Naive thymus-derived CD4-positive, alpha-beta T cell (primary cell): ENCODE measurements at regions not wholly inside any gene's neighbourhood (a gene's known extent, or its start where the extent isn't known, plus 50 kb on each side); places are given as distances from the start of the nearest gene placed in this dataset.

ENCODE experiments used
- ATAC-seq: fragments of 150-1000 bp; cut with Tn5 transposase; 2 replicates; pipeline ENCODE4 v1.10.0; 2021; ENCODE audit warnings: mild to moderate bottlenecking, moderate library complexity
- CTCF ChIA-PET: fragments of 350-600 bp; sonication (Branson Sonifier 250); formaldehyde crosslinking; loops from one replicate; lab custom pipeline; 2021; ENCODE audit warnings: antibody characterized with exemption; lab: Charles Lee
- POLR2A ChIA-PET: fragments of 350-600 bp; sonication (Branson Sonifier 250); formaldehyde crosslinking; loops from one replicate; lab custom pipeline; 2021; ENCODE audit warnings: antibody characterized with exemption, inconsistent platforms; lab: Charles Lee
- DNase-seq, 9 donors: peaks; one replicate each; pipeline versions ENCODE4 v3.0.0 to v3.0.0-alpha.2; 2020 to 2022; ENCODE audit warnings: mixed read lengths in 1 of 9
- H3K27ac ChIP-seq: one replicate; pipeline ENCODE4 v1.7.0; 2013; ENCODE audit warnings: mild to moderate bottlenecking, low read depth, low read length, moderate library complexity
- H3K27me3 ChIP-seq, 2 donors: one replicate each; pipeline ENCODE4 v1.7.0; 2013; ENCODE audit warnings: low read length in 2 of 2, mild to moderate bottlenecking in 2 of 2, moderate library complexity in 2 of 2; ENCODE audit not compliant: control insufficient read depth in 2 of 2, insufficient read depth in 2 of 2
- H3K36me3 ChIP-seq, 3 experiments: 1 replicate in 2 of 3; 2 replicates in 1 of 3; pipeline ENCODE4 v1.7.0; 2013; ENCODE audit warnings: low read length in 3 of 3, mild to moderate bottlenecking in 3 of 3, moderate library complexity in 1 of 3; ENCODE audit not compliant: insufficient read depth in 3 of 3, control insufficient read depth in 2 of 3
- H3K4me1 ChIP-seq, 2 donors: one replicate each; pipeline ENCODE4 v1.7.0; 2013; ENCODE audit warnings: low read length in 2 of 2, mild to moderate bottlenecking in 2 of 2, moderate library complexity in 1 of 2; ENCODE audit not compliant: control insufficient read depth in 2 of 2, insufficient read depth in 2 of 2
- H3K4me3 ChIP-seq: 2 replicates; pipeline ENCODE4 v1.7.0; 2013; ENCODE audit warnings: mild to moderate bottlenecking, low read length
- H3K9me3 ChIP-seq, 3 experiments: 1 replicate in 2 of 3; 2 replicates in 1 of 3; pipeline ENCODE4 v1.7.0; 2013; ENCODE audit warnings: low read length in 3 of 3; ENCODE audit not compliant: control insufficient read depth in 2 of 3
- H3K27ac Mint-ChIP-seq, 9 donors: one replicate each; pipeline ENCODE4 v1.8.0; 2020 to 2022; ENCODE audit warnings: mixed read lengths in 9 of 9, mild to moderate bottlenecking in 8 of 9, moderate library complexity in 5 of 9, inconsistent platforms in 2 of 9
- H3K27me3 Mint-ChIP-seq, 5 donors: one replicate each; pipeline ENCODE4 v1.8.0; 2021 to 2022; ENCODE audit warnings: mixed read lengths in 5 of 5, mild to moderate bottlenecking in 1 of 5
- H3K36me3 Mint-ChIP-seq, 5 donors: one replicate each; pipeline ENCODE4 v1.8.0; 2020 to 2022; ENCODE audit warnings: mixed read lengths in 5 of 5, mild to moderate bottlenecking in 3 of 5, inconsistent platforms in 1 of 5
- H3K4me1 Mint-ChIP-seq, 7 donors: one replicate each; pipeline ENCODE4 v1.8.0; 2020 to 2022; ENCODE audit warnings: mixed read lengths in 7 of 7, mild to moderate bottlenecking in 3 of 7, inconsistent platforms in 1 of 7
- H3K4me3 Mint-ChIP-seq, 10 donors: one replicate each; pipeline ENCODE4 v1.8.0; 2020 to 2022; ENCODE audit warnings: mild to moderate bottlenecking in 10 of 10, mixed read lengths in 10 of 10, moderate library complexity in 6 of 10, inconsistent platforms in 2 of 10
- H3K9me3 Mint-ChIP-seq, 11 donors: one replicate each; pipeline ENCODE4 v1.8.0; 2020 to 2022; ENCODE audit warnings: mixed read lengths in 11 of 11, mild to moderate bottlenecking in 4 of 11, inconsistent platforms in 1 of 11, moderate library complexity in 1 of 11
- intact Hi-C, 2 donors: fragments of 100-400 bp; cut with micrococcal nuclease; formaldehyde crosslinking; loops; one replicate each; pipeline ENCODE4 v1.15.1; 2023

DNA sequence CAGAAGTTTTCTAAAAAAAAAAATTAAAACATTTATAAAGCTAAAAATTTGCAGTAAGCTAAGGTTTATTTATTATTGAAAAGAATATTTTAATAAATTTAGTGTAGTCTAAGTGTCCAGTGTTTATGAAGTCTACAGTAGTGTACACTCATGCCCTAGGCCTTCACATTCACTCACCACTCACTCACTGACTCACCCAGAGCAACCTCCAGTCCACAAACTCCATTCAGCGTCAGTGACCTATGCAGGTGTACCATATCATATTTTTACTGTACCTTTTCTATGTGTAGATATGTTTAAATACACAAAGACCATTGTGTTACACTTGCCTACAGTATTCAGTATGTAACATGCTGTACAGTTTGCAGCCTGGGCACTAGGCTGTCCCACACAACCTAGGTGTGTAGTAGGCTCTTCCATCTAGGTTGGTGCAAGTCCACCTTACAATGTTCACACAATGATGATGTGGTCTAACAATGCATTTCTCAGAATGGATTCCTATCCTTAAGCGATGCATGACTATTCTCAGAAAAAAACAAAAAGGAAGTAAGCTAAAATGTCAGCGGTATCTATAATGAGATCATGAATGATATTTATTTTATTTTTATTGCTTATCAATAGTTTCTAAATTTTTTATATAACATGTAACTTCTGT lies 336.7 kb downstream of the AGTPBP1 start:
- Mint-ChIP-seq H3K27me3 (peaks cover 2 to 22% (median 12%) of the 10 kb centered on the region in 5 donors), H3K4me3 (no peak overlapping the region), H3K27ac (no peak overlapping the region), H3K4me1 (peaks cover 0 to 1% (median 0%) of the 10 kb centered on the region in 7 donors), H3K9me3 (peaks cover 0 to 3% (median 0%) of the 10 kb centered on the region in 11 donors), H3K36me3 (no peaks in the 10 kb centered on the region)
- Histone ChIP-seq H3K27ac (no peak overlapping the region), H3K4me3 (no peak overlapping the region), H3K27me3 (no peaks in the 10 kb centered on the region), H3K36me3 (no peaks in the 10 kb centered on the region), H3K4me1 (no peaks in the 10 kb centered on the region), H3K9me3 (no peaks in the 10 kb centered on the region)
- POLR2A ChIA-PET, result no interaction called here
- ATAC-seq (no peak), DNase-seq (no peak)
- CTCF ChIA-PET, result interaction anchor here (0.8 kb wide), 1 partner anchor 18 kb away, joined by 3 read pairs; no protein-coding TSS in a partner anchor
- intact Hi-C loops, result no loop called here

GRCh38 chr9:85402551-85402950 lies 339.2 kb downstream of the AGTPBP1 start:
- H3K4me1 ChIP-seq, result no peaks in the 10 kb centered on the region
- no peaks in the 10 kb centered on the region for H3K9me3 ChIP-seq
- H3K4me3 ChIP-seq, result no peak overlapping the region
- intact Hi-C loops, result no loop called here
- no peak for DNase-seq
- no peak for ATAC-seq
- ChIA-PET CTCF (no interaction called here), POLR2A (no interaction called here)
- Mint-ChIP-seq H3K9me3 (peaks cover 0 to 7% (median 0%) of the 10 kb centered on the region in 11 donors), H3K27ac (no peak overlapping the region), H3K27me3 (peaks cover 2 to 22% (median 8%) of the 10 kb centered on the region in 5 donors), H3K4me1 (peaks cover 0 to 1% (median 0%) of the 10 kb centered on the region in 7 donors), H3K36me3 (no peaks in the 10 kb centered on the region), H3K4me3 (no peak overlapping the region)
- no peaks in the 10 kb centered on the region for H3K27me3 ChIP-seq
- H3K36me3 ChIP-seq, result no peaks in the 10 kb centered on the region
- no peak overlapping the region for H3K27ac ChIP-seq

DNA sequence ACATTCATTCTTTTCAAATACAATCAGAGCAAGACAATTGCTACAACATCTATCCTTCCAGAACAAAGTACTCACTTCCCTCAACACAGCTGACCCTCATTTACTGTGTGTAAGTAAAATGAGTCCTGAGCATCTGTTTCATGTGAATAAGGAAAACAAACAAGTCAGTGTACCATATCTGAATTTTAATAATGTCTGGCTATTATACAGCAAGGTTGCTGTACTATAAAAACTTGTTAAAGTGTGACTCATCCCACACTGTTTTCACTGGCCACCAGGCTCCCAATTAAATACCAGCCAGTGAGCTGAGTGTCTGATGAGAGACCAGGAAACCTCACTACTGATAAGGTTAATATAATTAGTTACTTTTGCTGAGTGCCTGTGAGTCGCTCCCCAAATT lies 339.8 kb downstream of the AGTPBP1 start:
- H3K27ac ChIP-seq, result no peak overlapping the region
- peaks cover 2 to 22% (median 8%) of the 10 kb centered on the region in 5 donors for H3K27me3 Mint-ChIP-seq
- H3K4me1 ChIP-seq, result no peaks in the 10 kb centered on the region
- intact Hi-C loops, result no loop called here
- H3K4me3 ChIP-seq, result no peak overlapping the region
- ATAC-seq, result no peak
- H3K9me3 ChIP-seq, result no peaks in the 10 kb centered on the region
- ChIA-PET POLR2A (no interaction called here), CTCF (no interaction called here)
- peaks cover 0 to 1% (median 0%) of the 10 kb centered on the region in 7 donors for H3K4me1 Mint-ChIP-seq
- no peak overlapping the region for H3K27ac Mint-ChIP-seq
- H3K4me3 Mint-ChIP-seq, result no peak overlapping the region
- no peaks in the 10 kb centered on the region for H3K36me3 ChIP-seq
- DNase-seq, result no peak
- no peaks in the 10 kb centered on the region for H3K27me3 ChIP-seq
- H3K9me3 Mint-ChIP-seq, result peaks cover 0 to 7% (median 0%) of the 10 kb centered on the region in 11 donors
- H3K36me3 Mint-ChIP-seq, result no peaks in the 10 kb centered on the region

DNA sequence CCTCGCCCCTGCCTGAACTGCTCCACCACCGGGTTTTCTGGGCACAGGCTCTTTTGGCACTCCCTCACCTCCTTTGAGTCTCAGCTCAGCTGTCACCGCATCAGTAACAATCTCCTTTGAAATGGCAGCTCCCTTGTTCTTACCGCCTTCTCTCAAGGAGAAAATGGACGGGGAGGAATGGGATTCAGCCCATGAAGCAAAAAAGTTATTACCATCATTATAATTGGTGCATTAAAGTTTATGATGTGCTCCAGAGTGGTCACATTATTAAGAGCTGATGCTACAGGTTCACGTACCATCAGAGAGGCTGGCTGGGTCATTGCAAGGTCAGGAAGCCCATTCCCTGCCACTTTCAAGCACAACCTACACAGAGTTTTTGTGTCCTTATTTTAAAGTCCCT lies 344.7 kb downstream of the AGTPBP1 start:
- no peaks in the 10 kb centered on the region for H3K9me3 ChIP-seq
- no peak overlapping the region for H3K4me3 ChIP-seq
- no peak overlapping the region for H3K27ac Mint-ChIP-seq
- peaks cover 0 to 1% (median 0%) of the 10 kb centered on the region in 7 donors for H3K4me1 Mint-ChIP-seq
- DNase-seq, result no peak
- no peak overlapping the region for H3K4me3 Mint-ChIP-seq
- H3K27me3 ChIP-seq, result no peaks in the 10 kb centered on the region
- ChIA-PET CTCF (no interaction called here), POLR2A (no interaction called here)
- intact Hi-C loops, result no loop called here
- no peaks in the 10 kb centered on the region for H3K4me1 ChIP-seq
- no peak for ATAC-seq
- H3K27ac ChIP-seq, result no peak overlapping the region
- peaks cover 0 to 10% (median 0%) of the 10 kb centered on the region in 11 donors for H3K9me3 Mint-ChIP-seq
- no peaks in the 10 kb centered on the region for H3K36me3 ChIP-seq
- no peaks in the 10 kb centered on the region for H3K36me3 Mint-ChIP-seq
- peaks cover 2 to 32% (median 19%) of the 10 kb centered on the region in 5 donors for H3K27me3 Mint-ChIP-seq

DNA sequence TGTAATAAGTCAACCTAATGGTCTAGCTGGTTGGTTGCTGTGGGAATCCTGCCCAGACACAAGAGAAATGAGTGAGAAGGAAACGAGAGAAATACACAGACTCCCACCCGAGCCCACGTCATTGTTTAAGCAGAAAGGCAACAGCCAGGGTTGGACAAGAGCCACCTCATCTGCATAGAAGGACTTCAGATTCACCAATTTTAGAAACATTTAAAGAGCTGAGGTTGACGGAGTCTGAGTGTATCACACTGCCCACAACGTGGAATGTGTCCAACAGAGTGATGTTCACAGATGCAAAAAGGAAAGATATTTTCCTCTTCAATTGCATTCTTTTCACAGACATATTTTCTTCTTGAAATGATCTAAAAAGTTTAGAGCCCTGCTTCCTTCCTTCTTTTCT lies 349.5 kb downstream of the AGTPBP1 start:
- Histone ChIP-seq H3K27ac (no peak overlapping the region), H3K27me3 (no peaks in the 10 kb centered on the region), H3K4me3 (no peak overlapping the region), H3K36me3 (no peaks in the 10 kb centered on the region), H3K9me3 (no peaks in the 10 kb centered on the region), H3K4me1 (no peaks in the 10 kb centered on the region)
- ChIA-PET CTCF (no interaction called here), POLR2A (no interaction called here)
- no peak for ATAC-seq
- H3K4me1 Mint-ChIP-seq, result no peaks in the 10 kb centered on the region
- DNase-seq, result no peak
- no peak overlapping the region for H3K27ac Mint-ChIP-seq
- H3K27me3 Mint-ChIP-seq, result peaks cover 0 to 21% (median 9%) of the 10 kb centered on the region in 5 donors
- no peaks in the 10 kb centered on the region for H3K36me3 Mint-ChIP-seq
- intact Hi-C loops, result no loop called here
- no peak overlapping the region for H3K4me3 Mint-ChIP-seq
- peaks cover 0 to 5% (median 0%) of the 10 kb centered on the region in 11 donors for H3K9me3 Mint-ChIP-seq

DNA sequence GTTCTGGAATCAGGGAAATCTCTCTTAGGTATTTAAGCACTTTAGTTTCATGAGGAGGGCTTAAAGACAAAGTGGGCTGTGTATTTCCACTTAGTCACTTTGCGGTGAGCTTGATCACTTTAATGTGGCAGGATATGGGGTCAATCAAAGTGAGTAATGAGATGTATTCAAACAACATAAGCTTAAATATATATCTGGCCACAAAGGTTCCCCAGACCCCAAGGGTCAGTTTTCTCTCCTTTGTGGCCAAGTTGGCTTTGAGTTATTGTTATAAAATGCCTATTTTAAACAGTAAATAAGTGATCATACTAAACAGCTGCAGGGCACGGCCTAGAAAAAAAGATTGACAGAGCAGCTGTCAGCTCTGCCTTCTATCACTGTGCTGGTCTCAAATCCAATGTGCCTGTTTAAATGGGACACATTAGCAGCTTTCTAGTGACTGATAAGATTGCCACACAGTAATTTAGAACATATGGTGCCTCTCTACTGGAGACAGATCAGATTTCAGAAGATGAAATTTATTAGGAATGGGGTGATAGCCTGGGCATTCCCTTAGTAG lies 363.9 kb downstream of the AGTPBP1 start:
- Mint-ChIP-seq H3K9me3 (peaks cover 0 to 2% (median 0%) of the 10 kb centered on the region in 11 donors), H3K27me3 (peaks cover 0 to 13% (median 7%) of the 10 kb centered on the region in 5 donors), H3K27ac (no peak overlapping the region), H3K36me3 (no peaks in the 10 kb centered on the region), H3K4me1 (no peaks in the 10 kb centered on the region), H3K4me3 (no peak overlapping the region)
- no peak overlapping the region for H3K4me3 ChIP-seq
- no peak overlapping the region for H3K27ac ChIP-seq
- H3K36me3 ChIP-seq, result no peaks in the 10 kb centered on the region
- no peak for ATAC-seq
- H3K27me3 ChIP-seq, result no peaks in the 10 kb centered on the region
- intact Hi-C loops, result no loop called here
- ChIA-PET POLR2A (no interaction called here), CTCF (no interaction called here)
- H3K4me1 ChIP-seq, result no peaks in the 10 kb centered on the region
- H3K9me3 ChIP-seq, result no peaks in the 10 kb centered on the region
- no peak for DNase-seq

DNA sequence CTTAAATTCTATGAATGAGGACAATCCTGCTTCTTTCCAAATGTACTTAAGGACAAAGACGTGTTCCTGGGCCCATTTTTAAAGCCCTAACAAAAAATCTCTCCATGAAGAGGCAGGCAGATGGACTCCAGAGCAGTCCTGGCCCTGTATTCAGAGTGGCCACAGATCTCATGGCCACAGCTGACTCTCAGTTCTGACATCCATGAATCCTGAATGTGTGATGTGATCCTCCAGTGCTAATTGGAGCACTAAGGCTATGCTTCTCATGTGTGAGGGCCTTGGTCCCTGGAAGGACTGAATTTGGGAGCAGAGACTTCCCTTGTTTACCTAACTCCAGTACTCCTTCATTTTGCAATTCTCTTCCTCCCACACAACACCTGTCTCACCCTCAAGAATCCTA lies 373.0 kb downstream of the AGTPBP1 start:
- Mint-ChIP-seq H3K27ac (no peak overlapping the region), H3K4me1 (no peaks in the 10 kb centered on the region), H3K27me3 (peaks cover 0 to 6% (median 0%) of the 10 kb centered on the region in 5 donors), H3K36me3 (no peaks in the 10 kb centered on the region), H3K9me3 (peaks cover 0 to 2% (median 0%) of the 10 kb centered on the region in 11 donors), H3K4me3 (no peak overlapping the region)
- ATAC-seq, result no peak
- Histone ChIP-seq H3K27me3 (no peaks in the 10 kb centered on the region), H3K4me3 (no peak overlapping the region), H3K9me3 (no peaks in the 10 kb centered on the region), H3K4me1 (no peaks in the 10 kb centered on the region), H3K27ac (no peak overlapping the region), H3K36me3 (no peaks in the 10 kb centered on the region)
- CTCF ChIA-PET, result no interaction called here
- POLR2A ChIA-PET, result no interaction called here
- intact Hi-C loops, result no loop called here
- no peak for DNase-seq
